Sigmoid colon (tissue), 3 donors: ENCODE measurements at regions not wholly inside any gene's neighbourhood (a gene's known extent, or its start where the extent isn't known, plus 50 kb on each side); places are given as distances from the start of the nearest gene placed in this dataset.

Experiments used
- POLR2A ChIP-seq, 2 donors: fragments of 450-650 bp; IDR thresholded peaks; one replicate each; pipeline ENCODE4 v1.6.1; 2016; ENCODE audit warnings: antibody characterized with exemption in 2 of 2, mild to moderate bottlenecking in 2 of 2, moderate library complexity in 2 of 2
- TF ChIP-seq, protein P1 (sequence below), 4 experiments: fragments of 450-650 bp in 3 of 4; fragments of 200-600 bp in 1 of 4; IDR thresholded peaks; one replicate each; pipeline ENCODE4 v1.5.1; 2016 to 2019; ENCODE audit warnings: antibody characterized with exemption in 4 of 4, mild to moderate bottlenecking in 3 of 4, moderate library complexity in 2 of 4

DNA sequence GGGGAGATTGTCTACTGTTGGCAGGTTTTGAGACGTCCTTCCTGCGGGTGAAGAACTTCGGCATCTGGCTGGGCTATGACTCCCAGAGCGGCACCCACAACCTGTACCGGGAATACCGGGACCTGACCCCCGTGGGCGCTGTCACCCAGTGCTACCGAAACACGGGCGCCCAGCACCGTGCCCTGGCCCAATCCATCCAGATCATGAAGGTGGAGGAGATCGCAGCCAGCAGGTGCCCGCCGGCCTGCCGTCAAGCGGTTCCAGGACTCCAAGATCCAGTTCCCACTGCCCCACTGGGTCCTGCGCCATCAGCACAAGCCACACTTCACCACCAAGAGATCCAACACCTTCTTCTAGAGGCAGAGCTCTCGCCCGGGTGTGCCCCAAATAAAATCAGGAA is 194.9 kb upstream of the EPHA6 start:
- TF ChIP-seq, protein P1, sequence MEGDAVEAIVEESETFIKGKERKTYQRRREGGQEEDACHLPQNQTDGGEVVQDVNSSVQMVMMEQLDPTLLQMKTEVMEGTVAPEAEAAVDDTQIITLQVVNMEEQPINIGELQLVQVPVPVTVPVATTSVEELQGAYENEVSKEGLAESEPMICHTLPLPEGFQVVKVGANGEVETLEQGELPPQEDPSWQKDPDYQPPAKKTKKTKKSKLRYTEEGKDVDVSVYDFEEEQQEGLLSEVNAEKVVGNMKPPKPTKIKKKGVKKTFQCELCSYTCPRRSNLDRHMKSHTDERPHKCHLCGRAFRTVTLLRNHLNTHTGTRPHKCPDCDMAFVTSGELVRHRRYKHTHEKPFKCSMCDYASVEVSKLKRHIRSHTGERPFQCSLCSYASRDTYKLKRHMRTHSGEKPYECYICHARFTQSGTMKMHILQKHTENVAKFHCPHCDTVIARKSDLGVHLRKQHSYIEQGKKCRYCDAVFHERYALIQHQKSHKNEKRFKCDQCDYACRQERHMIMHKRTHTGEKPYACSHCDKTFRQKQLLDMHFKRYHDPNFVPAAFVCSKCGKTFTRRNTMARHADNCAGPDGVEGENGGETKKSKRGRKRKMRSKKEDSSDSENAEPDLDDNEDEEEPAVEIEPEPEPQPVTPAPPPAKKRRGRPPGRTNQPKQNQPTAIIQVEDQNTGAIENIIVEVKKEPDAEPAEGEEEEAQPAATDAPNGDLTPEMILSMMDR (IDR thresholded peaks at IDR 0.05) = no peak
- TF ChIP-seq POLR2A (IDR thresholded peaks at IDR 0.05) = no peak
